ENCODE measurements at regions not wholly inside any gene's neighbourhood (a gene's known extent, or its start where the extent isn't known, plus 50 kb on each side); places are given as distances from the start of the nearest gene placed in this dataset.

DNA sequence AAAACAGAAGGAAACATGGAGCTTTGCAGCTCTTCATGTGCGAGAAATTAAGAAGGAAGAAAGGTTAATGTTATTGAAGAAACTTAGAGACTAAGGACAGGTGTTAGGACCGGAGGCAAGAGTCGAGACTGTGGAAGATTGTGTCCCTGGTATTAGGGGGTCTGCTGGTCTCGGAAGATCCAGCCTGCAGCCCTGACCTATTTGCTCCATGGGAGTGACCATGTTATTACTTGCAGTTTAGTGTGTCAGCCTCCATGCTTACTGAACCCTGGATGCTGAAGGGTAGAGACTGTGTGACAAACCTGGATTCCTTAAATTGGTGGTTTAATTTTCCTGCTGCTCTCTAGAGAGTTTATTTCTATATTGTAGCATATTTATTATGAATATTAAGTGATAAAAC, 580.6 kb downstream of the NOVA1 start:
- TF ChIP-seq, protein P1, sequence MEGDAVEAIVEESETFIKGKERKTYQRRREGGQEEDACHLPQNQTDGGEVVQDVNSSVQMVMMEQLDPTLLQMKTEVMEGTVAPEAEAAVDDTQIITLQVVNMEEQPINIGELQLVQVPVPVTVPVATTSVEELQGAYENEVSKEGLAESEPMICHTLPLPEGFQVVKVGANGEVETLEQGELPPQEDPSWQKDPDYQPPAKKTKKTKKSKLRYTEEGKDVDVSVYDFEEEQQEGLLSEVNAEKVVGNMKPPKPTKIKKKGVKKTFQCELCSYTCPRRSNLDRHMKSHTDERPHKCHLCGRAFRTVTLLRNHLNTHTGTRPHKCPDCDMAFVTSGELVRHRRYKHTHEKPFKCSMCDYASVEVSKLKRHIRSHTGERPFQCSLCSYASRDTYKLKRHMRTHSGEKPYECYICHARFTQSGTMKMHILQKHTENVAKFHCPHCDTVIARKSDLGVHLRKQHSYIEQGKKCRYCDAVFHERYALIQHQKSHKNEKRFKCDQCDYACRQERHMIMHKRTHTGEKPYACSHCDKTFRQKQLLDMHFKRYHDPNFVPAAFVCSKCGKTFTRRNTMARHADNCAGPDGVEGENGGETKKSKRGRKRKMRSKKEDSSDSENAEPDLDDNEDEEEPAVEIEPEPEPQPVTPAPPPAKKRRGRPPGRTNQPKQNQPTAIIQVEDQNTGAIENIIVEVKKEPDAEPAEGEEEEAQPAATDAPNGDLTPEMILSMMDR (IDR thresholded peaks at IDR 0.05; ENCODE audit: low read depth, low read length, poor library complexity, severe bottlenecking) = no peak
- no peak for TF ChIP-seq EZH2phosphoT487 (IDR thresholded peaks at IDR 0.05; ENCODE audit: borderline replicate concordance, low read length)

All from DOHH2 (cell line).